OCI-LY7 (cell line): ENCODE measurements at regions not wholly inside any gene's neighbourhood (a gene's known extent, or its start where the extent isn't known, plus 50 kb on each side); places are given as distances from the start of the nearest gene placed in this dataset.

Source experiments
- BruUV-seq: library from RNA; stranded (reverse); fragments of 400-500 nt; replicated peaks from 2 replicates; lab custom pipeline; 2021; lab: Mats Ljungman, UMichigan
- CTCF ChIA-PET: fragments of 300-600 bp; sonication (Branson Sonifier 250); formaldehyde crosslinking; loops from one replicate; lab custom pipeline; 2022; ENCODE audit warnings: antibody characterized with exemption; ENCODE audit not compliant: unreplicated experiment; lab: Charles Lee
- POLR2A ChIA-PET: fragments of 300-600 bp; sonication (Branson Sonifier 250); formaldehyde crosslinking; loops from one replicate; lab custom pipeline; 2022; ENCODE audit warnings: antibody characterized with exemption; lab: Charles Lee
- DNase-seq: peaks from one replicate; pipeline ENCODE4 v3.0.0-alpha.2; 2015; ENCODE audit warnings: low spot score
- H2AFZ ChIP-seq: fragments of 200-600 bp; sonication (generic), shearing (Covaris generic); 2 replicates; pipeline ENCODE4 v1.6.1; 2014; ENCODE audit warnings: mild to moderate bottlenecking, antibody characterized with exemption, low read length, moderate library complexity
- H3K27ac ChIP-seq: fragments of 200-600 bp; sonication (generic); 2 replicates; pipeline ENCODE4 v1.5.1; 2014; ENCODE audit warnings: mixed run types, low read depth, mild to moderate bottlenecking, moderate library complexity, low read length, inconsistent platforms; ENCODE audit not compliant: poor library complexity, severe bottlenecking
- H3K36me3 ChIP-seq: fragments of 200-600 bp; sonication (generic); 2 replicates; pipeline ENCODE4 v1.6.1; 2014; ENCODE audit warnings: mild to moderate bottlenecking, antibody characterized with exemption, low read length, moderate library complexity, mixed read lengths; ENCODE audit not compliant: insufficient read depth
- H3K4me1 ChIP-seq: fragments of 200-600 bp; sonication (generic); 2 replicates; pipeline ENCODE4 v1.5.1; 2014; ENCODE audit warnings: mild to moderate bottlenecking, low read length; ENCODE audit not compliant: insufficient read depth, poor library complexity, severe bottlenecking
- H3K4me2 ChIP-seq: fragments of 200-600 bp; sonication (generic); 2 replicates; pipeline ENCODE4 v1.6.1; 2014; ENCODE audit warnings: mild to moderate bottlenecking, low read length
- H3K4me3 ChIP-seq: fragments of 200-600 bp; sonication (generic); 2 replicates; pipeline ENCODE4 v1.5.1; 2014; ENCODE audit warnings: mild to moderate bottlenecking, low read depth, low read length; ENCODE audit not compliant: poor library complexity, severe bottlenecking
- H3K79me2 ChIP-seq: fragments of 200-600 bp; sonication (generic); 2 replicates; pipeline ENCODE4 v1.6.1; 2016; ENCODE audit warnings: low read depth, mild to moderate bottlenecking, low read length, moderate library complexity, mixed read lengths; ENCODE audit not compliant: insufficient read depth
- H3K9me2 ChIP-seq: fragments of 200-600 bp; sonication (generic); 2 replicates; pipeline ENCODE4 v1.6.1; 2016; ENCODE audit warnings: mild to moderate bottlenecking, low read length, mixed read lengths; ENCODE audit not compliant: insufficient read depth
- H3K9me3 ChIP-seq: fragments of 200-600 bp; sonication (generic); 2 replicates; pipeline ENCODE4 v1.6.1; 2014; ENCODE audit warnings: mild to moderate bottlenecking, mixed run types, low read length, mixed read lengths
- H4K20me1 ChIP-seq: fragments of 200-600 bp; sonication (generic); 2 replicates; pipeline ENCODE4 v1.6.1; 2014; ENCODE audit warnings: mild to moderate bottlenecking, antibody characterized with exemption, low read length, moderate library complexity, mixed read lengths; ENCODE audit not compliant: insufficient read depth
- EZH2phosphoT487 ChIP-seq: fragments of 200-600 bp; sonication (generic); IDR thresholded peaks from 2 replicates; pipeline ENCODE4 v1.6.1; 2018; ENCODE audit warnings: low read depth, borderline replicate concordance, mild to moderate bottlenecking, mixed run types, antibody characterized with exemption, low read length, moderate library complexity, mixed read lengths
- intact Hi-C: fragments of 100-400 bp; cut with micrococcal nuclease; formaldehyde crosslinking; loops from one replicate; pipeline ENCODE4 v1.10.0; 2022; ENCODE audit not compliant: unreplicated experiment
- TF ChIP-seq, protein P1 (sequence below): fragments of 200-600 bp; sonication (generic); conservative IDR thresholded peaks from 2 replicates; pipeline ENCODE4 v1.5.1; 2014; ENCODE audit warnings: mild to moderate bottlenecking, antibody characterized with exemption, low read length, moderate library complexity, mixed read lengths

DNA sequence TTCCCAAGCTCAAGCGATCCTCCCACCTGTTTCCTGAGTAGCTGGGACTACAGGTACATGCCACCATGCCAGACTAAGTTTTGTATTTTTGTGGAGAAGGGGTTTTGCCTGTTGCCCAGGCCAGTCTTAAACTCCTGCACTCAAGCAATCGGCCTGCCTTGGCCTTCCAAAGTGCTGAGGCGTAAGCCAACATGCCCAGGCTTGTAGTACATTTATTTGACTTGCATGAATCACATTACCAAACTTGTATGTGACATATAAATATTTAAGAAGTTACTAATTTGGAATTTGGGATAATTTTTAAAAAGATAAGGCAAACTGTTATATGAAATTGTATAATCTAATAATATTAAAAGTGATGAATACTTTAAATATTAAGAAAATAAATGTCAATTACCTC lies 157.6 kb downstream of the MCHR2 start:
- CTCF ChIA-PET = no interaction called here

GRCh38 chr6:99838607-99839006 lies 155.4 kb downstream of the MCHR2 start:
- Histone ChIP-seq H3K79me2 (no peaks in the 10 kb centered on the region), H3K4me1 (no peaks in the 10 kb centered on the region), H2AFZ (no peak overlapping the region), H3K27ac (no peak overlapping the region), H3K4me3 (no peak overlapping the region), H4K20me1 (no peaks in the 10 kb centered on the region), H3K9me2 (no peaks in the 10 kb centered on the region), H3K36me3 (no peaks in the 10 kb centered on the region), H3K4me2 (no peak overlapping the region), H3K9me3 (no peaks in the 10 kb centered on the region)
- POLR2A ChIA-PET = no interaction called here
- CTCF ChIA-PET = no interaction called here
- TF ChIP-seq, protein P1, sequence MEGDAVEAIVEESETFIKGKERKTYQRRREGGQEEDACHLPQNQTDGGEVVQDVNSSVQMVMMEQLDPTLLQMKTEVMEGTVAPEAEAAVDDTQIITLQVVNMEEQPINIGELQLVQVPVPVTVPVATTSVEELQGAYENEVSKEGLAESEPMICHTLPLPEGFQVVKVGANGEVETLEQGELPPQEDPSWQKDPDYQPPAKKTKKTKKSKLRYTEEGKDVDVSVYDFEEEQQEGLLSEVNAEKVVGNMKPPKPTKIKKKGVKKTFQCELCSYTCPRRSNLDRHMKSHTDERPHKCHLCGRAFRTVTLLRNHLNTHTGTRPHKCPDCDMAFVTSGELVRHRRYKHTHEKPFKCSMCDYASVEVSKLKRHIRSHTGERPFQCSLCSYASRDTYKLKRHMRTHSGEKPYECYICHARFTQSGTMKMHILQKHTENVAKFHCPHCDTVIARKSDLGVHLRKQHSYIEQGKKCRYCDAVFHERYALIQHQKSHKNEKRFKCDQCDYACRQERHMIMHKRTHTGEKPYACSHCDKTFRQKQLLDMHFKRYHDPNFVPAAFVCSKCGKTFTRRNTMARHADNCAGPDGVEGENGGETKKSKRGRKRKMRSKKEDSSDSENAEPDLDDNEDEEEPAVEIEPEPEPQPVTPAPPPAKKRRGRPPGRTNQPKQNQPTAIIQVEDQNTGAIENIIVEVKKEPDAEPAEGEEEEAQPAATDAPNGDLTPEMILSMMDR = no peak
- TF ChIP-seq EZH2phosphoT487 = no peak
- intact Hi-C loops = no loop called here
- no peak for DNase-seq
- BruUV-seq = no TSS peak

More for the DNA sequence above, 157.6 kb downstream of the MCHR2 start:
- no peak for TF ChIP-seq EZH2phosphoT487
- Histone ChIP-seq H3K4me3 (no peak overlapping the region), H3K9me3 (no peaks in the 10 kb centered on the region), H3K9me2 (no peaks in the 10 kb centered on the region), H3K4me1 (no peaks in the 10 kb centered on the region), H4K20me1 (no peaks in the 10 kb centered on the region), H3K4me2 (no peak overlapping the region), H2AFZ (no peak overlapping the region), H3K36me3 (no peaks in the 10 kb centered on the region), H3K27ac (no peak overlapping the region), H3K79me2 (no peaks in the 10 kb centered on the region)
- intact Hi-C loops = no loop called here
- no TSS peak for BruUV-seq
- POLR2A ChIA-PET = no interaction called here
- DNase-seq = no peak

DNA sequence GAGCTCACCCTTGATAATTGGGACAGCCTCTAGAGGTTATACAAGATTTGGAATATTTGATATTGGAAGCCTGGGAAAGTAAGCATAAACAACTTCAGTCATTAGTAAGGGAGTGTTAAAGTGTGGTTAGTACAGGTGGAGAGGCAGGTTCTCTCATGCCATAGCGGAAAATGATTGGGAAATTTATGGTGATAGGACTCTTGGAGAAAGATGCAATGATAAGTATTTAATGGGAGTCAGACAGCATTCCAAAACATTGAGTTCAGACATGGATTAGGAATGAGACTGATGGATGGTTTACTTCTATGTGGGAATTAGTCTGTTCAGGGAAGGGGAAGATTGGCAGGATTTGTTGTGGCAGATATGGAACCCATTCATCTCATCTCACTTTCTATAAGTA lies 152.7 kb downstream of the MCHR2 start:
- Histone ChIP-seq H3K27ac (no peak overlapping the region), H3K9me2 (no peaks in the 10 kb centered on the region), H4K20me1 (no peaks in the 10 kb centered on the region), H3K4me1 (no peaks in the 10 kb centered on the region), H2AFZ (no peak overlapping the region), H3K4me3 (no peak overlapping the region), H3K4me2 (no peak overlapping the region), H3K9me3 (no peaks in the 10 kb centered on the region), H3K36me3 (no peaks in the 10 kb centered on the region), H3K79me2 (no peaks in the 10 kb centered on the region)
- CTCF ChIA-PET = no interaction called here
- intact Hi-C loops = no loop called here
- TF ChIP-seq, protein P1 = no peak
- no peak for TF ChIP-seq EZH2phosphoT487
- POLR2A ChIA-PET = no interaction called here
- no TSS peak for BruUV-seq
- DNase-seq = no peak
